Neutrophil (primary cell): ENCODE measurements at regions not wholly inside any gene's neighbourhood (a gene's known extent, or its start where the extent isn't known, plus 50 kb on each side); places are given as distances from the start of the nearest gene placed in this dataset.

Experiments used
- H3K27ac ChIP-seq: fragments of 200-600 bp; sonication (generic); 2 replicates; pipeline ENCODE4 v1.5.1; 2016; ENCODE audit warnings: mild to moderate bottlenecking, moderate library complexity
- H3K27me3 ChIP-seq: fragments of 200-600 bp; sonication (generic); 2 replicates; pipeline ENCODE4 v1.6.0; 2016; ENCODE audit warnings: mild to moderate bottlenecking
- H3K36me3 ChIP-seq: fragments of 200-600 bp; sonication (generic); 2 replicates; pipeline ENCODE4 v1.5.1; 2017
- H3K4me1 ChIP-seq, 2 experiments: fragments of 200-600 bp in 1 of 2; sonication (generic) in 1 of 2; 1 replicate in 1 of 2; 2 replicates in 1 of 2; pipeline versions ENCODE4 v1.5.1 to v1.6.1; 2013 to 2016; ENCODE audit warnings: low read depth in 1 of 2, low read length in 1 of 2, mild to moderate bottlenecking in 1 of 2, moderate library complexity in 1 of 2; ENCODE audit not compliant: control insufficient read depth in 1 of 2, insufficient read depth in 1 of 2
- H3K4me3 ChIP-seq, 2 experiments: fragments of 200-600 bp in 1 of 2; sonication (generic) in 1 of 2; 1 replicate in 1 of 2; 2 replicates in 1 of 2; pipeline ENCODE4 v1.5.1; 2013 to 2016; ENCODE audit warnings: low read depth in 1 of 2, low read length in 1 of 2, mild to moderate bottlenecking in 1 of 2, moderate library complexity in 1 of 2
- H3K9me3 ChIP-seq: fragments of 200-600 bp; sonication (generic); 2 replicates; pipeline ENCODE4 v1.5.1; 2016
- CTCF ChIP-seq: fragments of 200-600 bp; sonication (generic); IDR thresholded peaks from 2 replicates; pipeline ENCODE4 v1.5.1; 2016; ENCODE audit warnings: antibody characterized with exemption

- no peak for TF ChIP-seq CTCF
- H3K4me1 ChIP-seq = no peaks in the 10 kb centered on the region
- no peaks in the 10 kb centered on the region for H3K27me3 ChIP-seq
- no peaks in the 10 kb centered on the region for H3K36me3 ChIP-seq
- H3K27ac ChIP-seq = no peak overlapping the region
- H3K4me3 ChIP-seq = no peak overlapping the region
- no peaks in the 10 kb centered on the region for H3K9me3 ChIP-seq
Observed at GRCh38 chr3:102165367-102165766, 269.4 kb upstream of the ZPLD1 start.

GRCh38 chr3:102169915-102170479 lies 264.8 kb upstream of the ZPLD1 start:
- Histone ChIP-seq H3K27ac (no peak overlapping the region), H3K4me3 (no peak overlapping the region), H3K9me3 (no peaks in the 10 kb centered on the region), H3K27me3 (no peaks in the 10 kb centered on the region), H3K36me3 (no peaks in the 10 kb centered on the region), H3K4me1 (no peaks in the 10 kb centered on the region)
- no peak for TF ChIP-seq CTCF

GRCh38 chr3:102170545-102170944 lies 264.3 kb upstream of the ZPLD1 start:
- no peaks in the 10 kb centered on the region for H3K9me3 ChIP-seq
- TF ChIP-seq CTCF = no peak
- no peaks in the 10 kb centered on the region for H3K4me1 ChIP-seq
- no peaks in the 10 kb centered on the region for H3K27me3 ChIP-seq
- no peak overlapping the region for H3K4me3 ChIP-seq
- no peaks in the 10 kb centered on the region for H3K36me3 ChIP-seq
- no peak overlapping the region for H3K27ac ChIP-seq

GRCh38 chr3:102174312-102174712 lies 260.5 kb upstream of the ZPLD1 start:
- H3K9me3 ChIP-seq = no peaks in the 10 kb centered on the region
- no peak for TF ChIP-seq CTCF
- no peaks in the 10 kb centered on the region for H3K36me3 ChIP-seq
- H3K4me1 ChIP-seq = no peaks in the 10 kb centered on the region
- no peak overlapping the region for H3K27ac ChIP-seq
- H3K4me3 ChIP-seq = no peak overlapping the region
- peaks cover under 1% of the 10 kb centered on the region for H3K27me3 ChIP-seq

- peaks cover 7% of the 10 kb centered on the region for H3K27me3 ChIP-seq
- no peaks in the 10 kb centered on the region for H3K9me3 ChIP-seq
- H3K36me3 ChIP-seq = no peaks in the 10 kb centered on the region
- no peak for TF ChIP-seq CTCF
- H3K27ac ChIP-seq = no peak overlapping the region
- H3K4me1 ChIP-seq = peaks cover 0 to 3% of the 10 kb centered on the region in 2 experiments
- no peak overlapping the region for H3K4me3 ChIP-seq
Observed at GRCh38 chr3:102174832-102175374, 259.9 kb upstream of the ZPLD1 start.
